H1 (cell line): ENCODE measurements at regions not wholly inside any gene's neighbourhood (a gene's known extent, or its start where the extent isn't known, plus 50 kb on each side); places are given as distances from the start of the nearest gene placed in this dataset.

ENCODE experiments used
- BACH1 ChIP-seq: IDR thresholded peaks from 2 replicates; pipeline ENCODE4 v1.6.1; 2012; ENCODE audit warnings: low read length, improper control_type of control experiment
- CEBPB ChIP-seq: IDR thresholded peaks from 2 replicates; pipeline ENCODE4 v1.6.1; 2012; ENCODE audit warnings: low read depth, low read length
- CREB1 ChIP-seq: IDR thresholded peaks from 2 replicates; pipeline ENCODE4 v1.6.1; 2012; ENCODE audit warnings: inconsistent platforms
- JUN ChIP-seq: IDR thresholded peaks from 2 replicates; pipeline ENCODE4 v1.6.1; 2011; ENCODE audit warnings: low read depth, mild to moderate bottlenecking, improper control_type of control experiment, low read length
- POLR2A ChIP-seq, 2 experiments: IDR thresholded peaks; 1 replicate in 1 of 2; 2 replicates in 1 of 2; pipeline ENCODE4 v1.6.1; 2011; ENCODE audit warnings: low read depth in 2 of 2, low read length in 2 of 2, mild to moderate bottlenecking in 2 of 2; ENCODE audit errors: control extremely low read depth in 1 of 2
- SP1 ChIP-seq: IDR thresholded peaks from 2 replicates; pipeline ENCODE4 v1.6.1; 2011; ENCODE audit warnings: low read depth, low read length
- TBP ChIP-seq: IDR thresholded peaks from 2 replicates; pipeline ENCODE4 v1.6.1; 2011; ENCODE audit warnings: low read depth, low read length, improper control_type of control experiment
- TEAD4 ChIP-seq: IDR thresholded peaks from 2 replicates; pipeline ENCODE4 v1.6.1; 2012; ENCODE audit warnings: low read depth, low read length, inconsistent platforms, mixed read lengths
- YY1 ChIP-seq: IDR thresholded peaks from 2 replicates; pipeline ENCODE4 v1.6.1; 2011; ENCODE audit warnings: low read depth, mild to moderate bottlenecking, low read length
- TF ChIP-seq, protein P1 (sequence below): fragments of 300-600 bp; sonication (generic); IDR thresholded peaks from 2 replicates; pipeline ENCODE4 v1.7.1; 2012; ENCODE audit warnings: low read length, moderate library complexity, mild to moderate bottlenecking, inconsistent platforms; ENCODE audit not compliant: insufficient replicate concordance
- TF ChIP-seq, protein P2 (sequence below): IDR thresholded peaks from 2 replicates; pipeline ENCODE4 v1.6.1; 2012; ENCODE audit warnings: inconsistent platforms
- TF ChIP-seq, protein P3 (sequence below): IDR thresholded peaks from 2 replicates; pipeline ENCODE4 v1.6.1; 2011; ENCODE audit warnings: low read depth, mild to moderate bottlenecking, low read length; ENCODE audit not compliant: insufficient read depth

DNA sequence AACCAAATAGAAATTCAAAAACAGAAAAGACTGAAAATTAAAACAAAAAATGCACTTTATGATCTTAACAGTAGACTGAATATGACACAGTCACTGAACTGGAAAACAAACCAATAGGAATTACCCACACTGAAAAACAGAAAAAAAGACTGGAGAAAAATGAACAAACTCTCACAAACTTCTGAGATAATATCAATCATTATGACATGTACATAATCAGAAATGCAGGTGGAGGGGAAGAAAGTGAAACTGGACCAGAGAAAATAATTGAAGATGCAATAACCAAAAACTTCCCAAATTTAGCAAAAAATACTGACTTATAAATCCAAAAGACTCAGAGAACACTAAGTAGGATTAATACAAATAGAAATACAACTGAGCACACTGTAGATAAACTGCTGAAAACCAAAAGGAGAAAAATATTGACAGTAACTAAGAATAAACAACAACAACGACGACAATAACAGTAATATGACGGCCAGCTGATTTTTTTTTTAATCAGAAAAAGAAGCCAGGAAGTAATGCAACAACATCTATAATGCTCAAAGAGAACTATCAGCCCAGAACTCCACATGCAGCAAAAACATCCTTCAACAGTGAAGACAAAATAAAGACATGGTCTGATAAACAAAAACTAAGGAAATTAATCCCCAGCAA, 108.1 kb downstream of the ZFAND4 start (continued):
- TF ChIP-seq, protein P1, sequence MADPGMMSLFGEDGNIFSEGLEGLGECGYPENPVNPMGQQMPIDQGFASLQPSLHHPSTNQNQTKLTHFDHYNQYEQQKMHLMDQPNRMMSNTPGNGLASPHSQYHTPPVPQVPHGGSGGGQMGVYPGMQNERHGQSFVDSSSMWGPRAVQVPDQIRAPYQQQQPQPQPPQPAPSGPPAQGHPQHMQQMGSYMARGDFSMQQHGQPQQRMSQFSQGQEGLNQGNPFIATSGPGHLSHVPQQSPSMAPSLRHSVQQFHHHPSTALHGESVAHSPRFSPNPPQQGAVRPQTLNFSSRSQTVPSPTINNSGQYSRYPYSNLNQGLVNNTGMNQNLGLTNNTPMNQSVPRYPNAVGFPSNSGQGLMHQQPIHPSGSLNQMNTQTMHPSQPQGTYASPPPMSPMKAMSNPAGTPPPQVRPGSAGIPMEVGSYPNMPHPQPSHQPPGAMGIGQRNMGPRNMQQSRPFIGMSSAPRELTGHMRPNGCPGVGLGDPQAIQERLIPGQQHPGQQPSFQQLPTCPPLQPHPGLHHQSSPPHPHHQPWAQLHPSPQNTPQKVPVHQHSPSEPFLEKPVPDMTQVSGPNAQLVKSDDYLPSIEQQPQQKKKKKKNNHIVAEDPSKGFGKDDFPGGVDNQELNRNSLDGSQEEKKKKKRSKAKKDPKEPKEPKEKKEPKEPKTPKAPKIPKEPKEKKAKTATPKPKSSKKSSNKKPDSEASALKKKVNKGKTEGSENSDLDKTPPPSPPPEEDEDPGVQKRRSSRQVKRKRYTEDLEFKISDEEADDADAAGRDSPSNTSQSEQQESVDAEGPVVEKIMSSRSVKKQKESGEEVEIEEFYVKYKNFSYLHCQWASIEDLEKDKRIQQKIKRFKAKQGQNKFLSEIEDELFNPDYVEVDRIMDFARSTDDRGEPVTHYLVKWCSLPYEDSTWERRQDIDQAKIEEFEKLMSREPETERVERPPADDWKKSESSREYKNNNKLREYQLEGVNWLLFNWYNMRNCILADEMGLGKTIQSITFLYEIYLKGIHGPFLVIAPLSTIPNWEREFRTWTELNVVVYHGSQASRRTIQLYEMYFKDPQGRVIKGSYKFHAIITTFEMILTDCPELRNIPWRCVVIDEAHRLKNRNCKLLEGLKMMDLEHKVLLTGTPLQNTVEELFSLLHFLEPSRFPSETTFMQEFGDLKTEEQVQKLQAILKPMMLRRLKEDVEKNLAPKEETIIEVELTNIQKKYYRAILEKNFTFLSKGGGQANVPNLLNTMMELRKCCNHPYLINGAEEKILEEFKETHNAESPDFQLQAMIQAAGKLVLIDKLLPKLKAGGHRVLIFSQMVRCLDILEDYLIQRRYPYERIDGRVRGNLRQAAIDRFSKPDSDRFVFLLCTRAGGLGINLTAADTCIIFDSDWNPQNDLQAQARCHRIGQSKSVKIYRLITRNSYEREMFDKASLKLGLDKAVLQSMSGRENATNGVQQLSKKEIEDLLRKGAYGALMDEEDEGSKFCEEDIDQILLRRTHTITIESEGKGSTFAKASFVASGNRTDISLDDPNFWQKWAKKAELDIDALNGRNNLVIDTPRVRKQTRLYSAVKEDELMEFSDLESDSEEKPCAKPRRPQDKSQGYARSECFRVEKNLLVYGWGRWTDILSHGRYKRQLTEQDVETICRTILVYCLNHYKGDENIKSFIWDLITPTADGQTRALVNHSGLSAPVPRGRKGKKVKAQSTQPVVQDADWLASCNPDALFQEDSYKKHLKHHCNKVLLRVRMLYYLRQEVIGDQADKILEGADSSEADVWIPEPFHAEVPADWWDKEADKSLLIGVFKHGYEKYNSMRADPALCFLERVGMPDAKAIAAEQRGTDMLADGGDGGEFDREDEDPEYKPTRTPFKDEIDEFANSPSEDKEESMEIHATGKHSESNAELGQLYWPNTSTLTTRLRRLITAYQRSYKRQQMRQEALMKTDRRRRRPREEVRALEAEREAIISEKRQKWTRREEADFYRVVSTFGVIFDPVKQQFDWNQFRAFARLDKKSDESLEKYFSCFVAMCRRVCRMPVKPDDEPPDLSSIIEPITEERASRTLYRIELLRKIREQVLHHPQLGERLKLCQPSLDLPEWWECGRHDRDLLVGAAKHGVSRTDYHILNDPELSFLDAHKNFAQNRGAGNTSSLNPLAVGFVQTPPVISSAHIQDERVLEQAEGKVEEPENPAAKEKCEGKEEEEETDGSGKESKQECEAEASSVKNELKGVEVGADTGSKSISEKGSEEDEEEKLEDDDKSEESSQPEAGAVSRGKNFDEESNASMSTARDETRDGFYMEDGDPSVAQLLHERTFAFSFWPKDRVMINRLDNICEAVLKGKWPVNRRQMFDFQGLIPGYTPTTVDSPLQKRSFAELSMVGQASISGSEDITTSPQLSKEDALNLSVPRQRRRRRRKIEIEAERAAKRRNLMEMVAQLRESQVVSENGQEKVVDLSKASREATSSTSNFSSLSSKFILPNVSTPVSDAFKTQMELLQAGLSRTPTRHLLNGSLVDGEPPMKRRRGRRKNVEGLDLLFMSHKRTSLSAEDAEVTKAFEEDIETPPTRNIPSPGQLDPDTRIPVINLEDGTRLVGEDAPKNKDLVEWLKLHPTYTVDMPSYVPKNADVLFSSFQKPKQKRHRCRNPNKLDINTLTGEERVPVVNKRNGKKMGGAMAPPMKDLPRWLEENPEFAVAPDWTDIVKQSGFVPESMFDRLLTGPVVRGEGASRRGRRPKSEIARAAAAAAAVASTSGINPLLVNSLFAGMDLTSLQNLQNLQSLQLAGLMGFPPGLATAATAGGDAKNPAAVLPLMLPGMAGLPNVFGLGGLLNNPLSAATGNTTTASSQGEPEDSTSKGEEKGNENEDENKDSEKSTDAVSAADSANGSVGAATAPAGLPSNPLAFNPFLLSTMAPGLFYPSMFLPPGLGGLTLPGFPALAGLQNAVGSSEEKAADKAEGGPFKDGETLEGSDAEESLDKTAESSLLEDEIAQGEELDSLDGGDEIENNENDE = no peak
- no peak for TF ChIP-seq JUN
- TF ChIP-seq SP1 = no peak
- no peak for TF ChIP-seq YY1
- no peak for TF ChIP-seq TEAD4
- TF ChIP-seq, protein P2, sequence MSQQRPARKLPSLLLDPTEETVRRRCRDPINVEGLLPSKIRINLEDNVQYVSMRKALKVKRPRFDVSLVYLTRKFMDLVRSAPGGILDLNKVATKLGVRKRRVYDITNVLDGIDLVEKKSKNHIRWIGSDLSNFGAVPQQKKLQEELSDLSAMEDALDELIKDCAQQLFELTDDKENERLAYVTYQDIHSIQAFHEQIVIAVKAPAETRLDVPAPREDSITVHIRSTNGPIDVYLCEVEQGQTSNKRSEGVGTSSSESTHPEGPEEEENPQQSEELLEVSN = no peak
- TF ChIP-seq BACH1 = no peak
- TF ChIP-seq TBP = no peak
- TF ChIP-seq, protein P3, sequence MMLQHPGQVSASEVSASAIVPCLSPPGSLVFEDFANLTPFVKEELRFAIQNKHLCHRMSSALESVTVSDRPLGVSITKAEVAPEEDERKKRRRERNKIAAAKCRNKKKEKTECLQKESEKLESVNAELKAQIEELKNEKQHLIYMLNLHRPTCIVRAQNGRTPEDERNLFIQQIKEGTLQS = no peak
- no peak for TF ChIP-seq CREB1
- no peak for TF ChIP-seq CEBPB
- TF ChIP-seq POLR2A (IDR thresholded peaks at IDR 0.05; ENCODE audit: control extremely low read depth in 1 of 2, low read depth in 2 of 2, low read length in 2 of 2) = no peak
